ENCODE measurements at regions not wholly inside any gene's neighbourhood (a gene's known extent, or its start where the extent isn't known, plus 50 kb on each side); places are given as distances from the start of the nearest gene placed in this dataset.

DNA sequence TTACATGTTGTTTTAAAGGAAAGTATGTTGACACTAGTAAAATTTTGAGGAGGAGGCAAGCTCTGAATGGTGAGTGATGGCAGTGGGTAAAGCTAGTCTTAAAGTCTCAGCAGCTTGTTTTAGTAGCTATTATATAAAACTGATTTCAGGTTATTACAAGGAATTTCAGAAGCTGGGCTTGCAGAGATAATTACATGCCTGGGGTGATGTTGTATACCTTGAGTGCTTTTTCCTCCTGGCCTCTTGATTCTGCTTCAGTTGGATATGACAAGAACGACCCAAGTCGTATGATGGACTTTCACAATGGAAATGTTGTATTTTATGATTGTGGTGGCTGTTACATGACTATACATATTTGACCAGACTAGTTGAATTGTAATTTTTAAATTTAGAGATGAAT lies 175.5 kb upstream of the ADGRL3 start:
- H3K36me3 Mint-ChIP-seq: no peaks in the 10 kb centered on the region
- no peaks in the 10 kb centered on the region for H3K9me3 Mint-ChIP-seq
- no peak overlapping the region for H3K27ac Mint-ChIP-seq
- H3K27me3 Mint-ChIP-seq: no peaks in the 10 kb centered on the region
- H3K4me1 Mint-ChIP-seq (ENCODE audit: unreplicated experiment): no peaks in the 10 kb centered on the region
- TF ChIP-seq, protein P1, sequence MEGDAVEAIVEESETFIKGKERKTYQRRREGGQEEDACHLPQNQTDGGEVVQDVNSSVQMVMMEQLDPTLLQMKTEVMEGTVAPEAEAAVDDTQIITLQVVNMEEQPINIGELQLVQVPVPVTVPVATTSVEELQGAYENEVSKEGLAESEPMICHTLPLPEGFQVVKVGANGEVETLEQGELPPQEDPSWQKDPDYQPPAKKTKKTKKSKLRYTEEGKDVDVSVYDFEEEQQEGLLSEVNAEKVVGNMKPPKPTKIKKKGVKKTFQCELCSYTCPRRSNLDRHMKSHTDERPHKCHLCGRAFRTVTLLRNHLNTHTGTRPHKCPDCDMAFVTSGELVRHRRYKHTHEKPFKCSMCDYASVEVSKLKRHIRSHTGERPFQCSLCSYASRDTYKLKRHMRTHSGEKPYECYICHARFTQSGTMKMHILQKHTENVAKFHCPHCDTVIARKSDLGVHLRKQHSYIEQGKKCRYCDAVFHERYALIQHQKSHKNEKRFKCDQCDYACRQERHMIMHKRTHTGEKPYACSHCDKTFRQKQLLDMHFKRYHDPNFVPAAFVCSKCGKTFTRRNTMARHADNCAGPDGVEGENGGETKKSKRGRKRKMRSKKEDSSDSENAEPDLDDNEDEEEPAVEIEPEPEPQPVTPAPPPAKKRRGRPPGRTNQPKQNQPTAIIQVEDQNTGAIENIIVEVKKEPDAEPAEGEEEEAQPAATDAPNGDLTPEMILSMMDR (conservative IDR thresholded peaks at IDR 0.05): no peak
- H3K4me3 Mint-ChIP-seq: no peak overlapping the region
- DNase-seq (ENCODE audit: extremely low spot score, unreplicated experiment): no peak

DNA sequence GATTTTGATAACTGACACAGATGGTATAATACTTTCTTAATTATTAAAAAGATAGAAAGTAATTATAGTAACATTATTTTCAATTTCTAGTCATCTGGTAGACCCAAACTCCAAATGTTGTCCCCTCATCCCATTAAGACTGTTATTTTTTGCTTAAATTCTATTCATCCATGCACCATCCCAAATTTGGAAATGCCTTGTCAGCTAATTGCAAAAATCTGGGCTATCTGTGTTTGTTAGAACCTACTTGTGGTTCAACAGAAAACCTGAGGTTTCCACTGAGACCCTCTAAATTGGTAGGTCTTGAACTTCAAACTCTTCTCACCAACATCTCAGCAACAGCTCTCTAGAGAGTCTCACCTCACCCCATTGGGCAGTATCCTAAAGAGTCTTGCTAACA lies 172.2 kb upstream of the ADGRL3 start:
- Mint-ChIP-seq H3K36me3 (no peaks in the 10 kb centered on the region), H3K9me3 (no peaks in the 10 kb centered on the region), H3K27ac (no peak overlapping the region)

DNA sequence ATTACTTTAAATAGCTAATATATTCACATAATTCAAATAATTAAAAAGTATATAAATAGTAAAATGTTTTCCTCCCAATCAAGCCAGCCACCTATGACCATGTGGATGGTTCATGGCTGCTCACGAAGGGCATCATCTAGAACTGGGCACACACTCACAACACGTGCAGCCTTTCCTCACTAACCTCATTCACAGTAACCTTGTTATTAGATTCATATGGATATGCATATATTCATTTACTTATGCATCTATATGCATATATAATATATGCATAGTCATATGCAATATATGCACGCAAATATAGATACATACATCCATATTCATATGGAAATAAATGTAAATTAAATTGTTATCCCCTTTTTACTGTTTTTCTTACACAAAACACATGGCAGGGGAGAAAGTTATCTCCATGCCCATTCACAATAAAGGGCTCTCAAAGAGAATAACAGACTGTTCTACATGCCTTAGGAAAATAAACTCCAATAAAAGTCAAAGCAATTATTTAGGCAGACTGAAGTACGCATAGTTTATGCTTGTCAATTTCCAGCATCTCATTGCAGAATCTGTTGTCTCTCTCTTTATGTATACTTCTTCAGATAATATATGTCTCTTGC lies 163.9 kb upstream of the ADGRL3 start:
- Mint-ChIP-seq H3K4me3 (no peak overlapping the region), H3K9me3 (peaks cover under 1% of the 10 kb centered on the region), H3K27me3 (no peaks in the 10 kb centered on the region), H3K27ac (no peak overlapping the region), H3K4me1 (ENCODE audit: unreplicated experiment) (peaks cover 2% of the 10 kb centered on the region), H3K36me3 (no peaks in the 10 kb centered on the region)
- no peak for DNase-seq (ENCODE audit: extremely low spot score, unreplicated experiment)
- TF ChIP-seq, protein P1 (conservative IDR thresholded peaks at IDR 0.05): no peak

More for the DNA sequence above, 172.2 kb upstream of the ADGRL3 start:
- Mint-ChIP-seq H3K27me3 (no peaks in the 10 kb centered on the region), H3K4me1 (ENCODE audit: unreplicated experiment) (no peaks in the 10 kb centered on the region), H3K4me3 (no peak overlapping the region)
- DNase-seq (ENCODE audit: extremely low spot score, unreplicated experiment): no peak
- TF ChIP-seq, protein P1 (conservative IDR thresholded peaks at IDR 0.05): no peak

DNA sequence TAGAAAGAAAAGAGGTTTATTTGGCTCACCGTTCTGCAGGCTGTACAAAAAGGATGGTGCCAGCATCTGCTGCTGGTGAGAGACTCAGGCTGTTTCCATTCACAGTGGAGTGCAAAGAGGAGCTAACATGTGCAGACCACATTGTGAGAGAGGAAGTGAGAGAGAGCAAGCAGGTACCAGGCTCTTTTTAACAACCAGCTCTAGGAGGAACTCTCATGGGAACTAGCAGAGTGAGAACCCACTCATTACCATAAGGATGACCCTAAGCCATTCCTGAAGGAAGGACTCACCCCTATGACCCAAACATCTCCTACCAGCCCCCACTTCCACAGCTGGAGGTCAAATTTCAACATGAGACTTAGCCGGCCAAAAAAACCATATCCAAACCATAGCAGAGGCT lies 158.6 kb upstream of the ADGRL3 start:
- Mint-ChIP-seq H3K4me3 (no peak overlapping the region), H3K36me3 (no peaks in the 10 kb centered on the region), H3K27ac (no peak overlapping the region), H3K9me3 (peaks cover 5% of the 10 kb centered on the region), H3K4me1 (ENCODE audit: unreplicated experiment) (peaks cover 5% of the 10 kb centered on the region), H3K27me3 (no peaks in the 10 kb centered on the region)
- TF ChIP-seq, protein P1 (conservative IDR thresholded peaks at IDR 0.05): no peak
- no peak for DNase-seq (ENCODE audit: extremely low spot score, unreplicated experiment)

DNA sequence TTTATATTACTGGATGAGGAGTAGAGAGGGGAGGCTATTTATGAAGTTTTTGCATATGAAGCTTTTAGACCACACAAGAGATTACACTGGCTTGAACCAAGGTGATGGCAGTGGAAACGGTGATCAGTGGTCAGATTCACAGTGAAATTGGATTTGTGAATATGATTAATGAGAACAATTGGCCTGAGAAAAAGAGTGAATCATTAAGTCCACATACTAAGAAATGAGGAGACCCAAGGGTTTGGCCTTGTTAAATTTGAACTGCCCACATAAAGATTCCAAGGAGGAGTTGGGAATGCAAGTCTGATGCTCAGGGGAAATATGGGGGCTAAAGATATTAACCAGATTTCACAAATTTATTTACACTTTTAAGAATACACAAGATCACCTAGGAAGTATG lies 155.3 kb upstream of the ADGRL3 start:
- Mint-ChIP-seq H3K4me1 (ENCODE audit: unreplicated experiment) (peaks cover 5% of the 10 kb centered on the region), H3K27me3 (no peaks in the 10 kb centered on the region), H3K9me3 (peaks cover 5% of the 10 kb centered on the region), H3K4me3 (no peak overlapping the region), H3K27ac (no peak overlapping the region), H3K36me3 (no peaks in the 10 kb centered on the region)
- no peak for DNase-seq (ENCODE audit: extremely low spot score, unreplicated experiment)
- TF ChIP-seq, protein P1 (conservative IDR thresholded peaks at IDR 0.05): no peak

DNA sequence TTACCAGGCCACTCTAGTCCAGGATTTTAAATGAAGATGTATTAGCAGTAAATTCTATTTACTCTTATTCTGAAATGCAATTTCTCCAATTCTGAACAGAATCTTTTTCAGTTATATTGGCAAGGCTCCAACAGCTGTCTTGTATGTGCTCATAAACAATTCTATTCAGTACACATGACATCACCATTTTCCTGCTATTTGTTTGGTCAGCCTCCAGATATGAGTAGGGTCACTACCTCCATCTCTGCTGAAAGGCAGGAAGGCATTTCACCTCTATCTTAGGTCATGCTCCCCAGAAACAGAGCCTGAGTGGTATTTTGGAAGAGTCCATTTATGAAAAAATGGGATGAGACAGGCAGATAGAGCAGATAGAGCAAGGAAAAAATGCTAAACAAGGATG lies 151.1 kb upstream of the ADGRL3 start:
- Mint-ChIP-seq H3K27ac (no peak overlapping the region), H3K9me3 (no peaks in the 10 kb centered on the region), H3K4me1 (ENCODE audit: unreplicated experiment) (no peaks in the 10 kb centered on the region), H3K36me3 (no peaks in the 10 kb centered on the region), H3K27me3 (no peaks in the 10 kb centered on the region), H3K4me3 (no peak overlapping the region)
- DNase-seq (ENCODE audit: extremely low spot score, unreplicated experiment): no peak
- TF ChIP-seq, protein P1 (conservative IDR thresholded peaks at IDR 0.05): no peak

Measured in type B pancreatic cell (in vitro differentiated cells).